ENCODE measurements at regions not wholly inside any gene's neighbourhood (a gene's known extent, or its start where the extent isn't known, plus 50 kb on each side); places are given as distances from the start of the nearest gene placed in this dataset.

- no peaks in the 10 kb centered on the region for H3K9me3 ChIP-seq (ENCODE audit: low read length)
- H3F3A ChIP-seq (ENCODE audit: insufficient read depth, low read length), result no peaks in the 10 kb centered on the region
- no peak overlapping the region for H3K9ac ChIP-seq (ENCODE audit: low read length)
- no peak for TF ChIP-seq EZH2 (IDR thresholded peaks at IDR 0.05; ENCODE audit: borderline replicate concordance, low read length)
- no peak for TF ChIP-seq CTCF (IDR thresholded peaks at IDR 0.05; ENCODE audit: low read length)
- no peak overlapping the region for H3K27ac ChIP-seq (ENCODE audit: low read depth, low read length, poor library complexity, severe bottlenecking)
- no peaks in the 10 kb centered on the region for H3K4me1 ChIP-seq (ENCODE audit: insufficient read depth, low read length, severe bottlenecking)
- no peak overlapping the region for H3K4me2 ChIP-seq (ENCODE audit: low read length)
- H3K9me2 ChIP-seq (ENCODE audit: low read depth, low read length), result no peaks in the 10 kb centered on the region
- H2AFZ ChIP-seq (ENCODE audit: low read length), result no peak overlapping the region
- H3K27me3 ChIP-seq (ENCODE audit: insufficient read depth, low read length), result no peaks in the 10 kb centered on the region
- no peaks in the 10 kb centered on the region for H3K36me3 ChIP-seq (ENCODE audit: insufficient read depth, low read length)
- H3K79me2 ChIP-seq (ENCODE audit: insufficient read depth, low read length), result no peaks in the 10 kb centered on the region
- no peak overlapping the region for H3K4me3 ChIP-seq (ENCODE audit: low read depth, low read length, poor library complexity, severe bottlenecking)
- no peaks in the 10 kb centered on the region for H4K20me1 ChIP-seq (ENCODE audit: insufficient read depth, low read length)
Observed at GRCh38 chr3:63116922-63117321, 161.2 kb upstream of the SYNPR start.

- Histone ChIP-seq H3K9me2 (ENCODE audit: low read depth, low read length) (no peaks in the 10 kb centered on the region), H3K4me3 (ENCODE audit: low read depth, low read length, poor library complexity, severe bottlenecking) (no peak overlapping the region), H3K27me3 (ENCODE audit: insufficient read depth, low read length) (no peaks in the 10 kb centered on the region), H4K20me1 (ENCODE audit: insufficient read depth, low read length) (no peaks in the 10 kb centered on the region), H3K9me3 (ENCODE audit: low read length) (no peaks in the 10 kb centered on the region), H3K36me3 (ENCODE audit: insufficient read depth, low read length) (no peaks in the 10 kb centered on the region), H3K4me1 (ENCODE audit: insufficient read depth, low read length, severe bottlenecking) (no peaks in the 10 kb centered on the region), H3K9ac (ENCODE audit: low read length) (no peak overlapping the region), H3K4me2 (ENCODE audit: low read length) (no peak overlapping the region), H3K79me2 (ENCODE audit: insufficient read depth, low read length) (no peaks in the 10 kb centered on the region), H3K27ac (ENCODE audit: low read depth, low read length, poor library complexity, severe bottlenecking) (no peak overlapping the region), H3F3A (ENCODE audit: insufficient read depth, low read length) (no peaks in the 10 kb centered on the region), H2AFZ (ENCODE audit: low read length) (no peak overlapping the region)
- no peak for TF ChIP-seq CTCF (IDR thresholded peaks at IDR 0.05; ENCODE audit: low read length)
- TF ChIP-seq EZH2 (IDR thresholded peaks at IDR 0.05; ENCODE audit: borderline replicate concordance, low read length), result no peak
Observed at GRCh38 chr3:63124090-63124489, 154.0 kb upstream of the SYNPR start.

GRCh38 chr3:63126530-63126929, 151.6 kb upstream of the SYNPR start:
- Histone ChIP-seq H4K20me1 (ENCODE audit: insufficient read depth, low read length) (no peaks in the 10 kb centered on the region), H3K36me3 (ENCODE audit: insufficient read depth, low read length) (no peaks in the 10 kb centered on the region), H3K4me1 (ENCODE audit: insufficient read depth, low read length, severe bottlenecking) (no peaks in the 10 kb centered on the region), H3K9me3 (ENCODE audit: low read length) (no peaks in the 10 kb centered on the region), H3K27me3 (ENCODE audit: insufficient read depth, low read length) (no peaks in the 10 kb centered on the region), H3K9me2 (ENCODE audit: low read depth, low read length) (no peaks in the 10 kb centered on the region), H3F3A (ENCODE audit: insufficient read depth, low read length) (no peaks in the 10 kb centered on the region), H3K4me3 (ENCODE audit: low read depth, low read length, poor library complexity, severe bottlenecking) (no peak overlapping the region), H3K79me2 (ENCODE audit: insufficient read depth, low read length) (no peaks in the 10 kb centered on the region), H3K9ac (ENCODE audit: low read length) (no peak overlapping the region), H2AFZ (ENCODE audit: low read length) (no peak overlapping the region), H3K4me2 (ENCODE audit: low read length) (no peak overlapping the region), H3K27ac (ENCODE audit: low read depth, low read length, poor library complexity, severe bottlenecking) (no peak overlapping the region)
- TF ChIP-seq CTCF (IDR thresholded peaks at IDR 0.05; ENCODE audit: low read length), result no peak
- TF ChIP-seq EZH2 (IDR thresholded peaks at IDR 0.05; ENCODE audit: borderline replicate concordance, low read length), result no peak
